ENCODE measurements at regions not wholly inside any gene's neighbourhood (a gene's known extent, or its start where the extent isn't known, plus 50 kb on each side); places are given as distances from the start of the nearest gene placed in this dataset.

GRCh38 chr12:65613692-65614091 is 210.6 kb upstream of the HMGA2 start:
- Histone ChIP-seq H3K27ac (replicated peaks) (no peak overlapping the region), H3K27me3 (ENCODE audit: insufficient read depth, poor library complexity, severe bottlenecking) (peaks cover 4% of the 10 kb centered on the region), H3K4me3 (replicated peaks; ENCODE audit: insufficient read depth, low read length) (no peak overlapping the region)
- TF ChIP-seq, protein P1, sequence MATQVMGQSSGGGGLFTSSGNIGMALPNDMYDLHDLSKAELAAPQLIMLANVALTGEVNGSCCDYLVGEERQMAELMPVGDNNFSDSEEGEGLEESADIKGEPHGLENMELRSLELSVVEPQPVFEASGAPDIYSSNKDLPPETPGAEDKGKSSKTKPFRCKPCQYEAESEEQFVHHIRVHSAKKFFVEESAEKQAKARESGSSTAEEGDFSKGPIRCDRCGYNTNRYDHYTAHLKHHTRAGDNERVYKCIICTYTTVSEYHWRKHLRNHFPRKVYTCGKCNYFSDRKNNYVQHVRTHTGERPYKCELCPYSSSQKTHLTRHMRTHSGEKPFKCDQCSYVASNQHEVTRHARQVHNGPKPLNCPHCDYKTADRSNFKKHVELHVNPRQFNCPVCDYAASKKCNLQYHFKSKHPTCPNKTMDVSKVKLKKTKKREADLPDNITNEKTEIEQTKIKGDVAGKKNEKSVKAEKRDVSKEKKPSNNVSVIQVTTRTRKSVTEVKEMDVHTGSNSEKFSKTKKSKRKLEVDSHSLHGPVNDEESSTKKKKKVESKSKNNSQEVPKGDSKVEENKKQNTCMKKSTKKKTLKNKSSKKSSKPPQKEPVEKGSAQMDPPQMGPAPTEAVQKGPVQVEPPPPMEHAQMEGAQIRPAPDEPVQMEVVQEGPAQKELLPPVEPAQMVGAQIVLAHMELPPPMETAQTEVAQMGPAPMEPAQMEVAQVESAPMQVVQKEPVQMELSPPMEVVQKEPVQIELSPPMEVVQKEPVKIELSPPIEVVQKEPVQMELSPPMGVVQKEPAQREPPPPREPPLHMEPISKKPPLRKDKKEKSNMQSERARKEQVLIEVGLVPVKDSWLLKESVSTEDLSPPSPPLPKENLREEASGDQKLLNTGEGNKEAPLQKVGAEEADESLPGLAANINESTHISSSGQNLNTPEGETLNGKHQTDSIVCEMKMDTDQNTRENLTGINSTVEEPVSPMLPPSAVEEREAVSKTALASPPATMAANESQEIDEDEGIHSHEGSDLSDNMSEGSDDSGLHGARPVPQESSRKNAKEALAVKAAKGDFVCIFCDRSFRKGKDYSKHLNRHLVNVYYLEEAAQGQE (IDR thresholded peaks at IDR 0.05; ENCODE audit: insufficient replicate concordance, low read depth) = no peak
- no peak for TF ChIP-seq GABPA (IDR thresholded peaks at IDR 0.05; ENCODE audit: low read depth)
- TF ChIP-seq CTCF (IDR thresholded peaks at IDR 0.05; ENCODE audit: insufficient read depth, low read length) = no peak
- TF ChIP-seq SPI1 (IDR thresholded peaks at IDR 0.05; ENCODE audit: borderline replicate concordance, low read depth) = no peak
- TF ChIP-seq POLR2AphosphoS5 (IDR thresholded peaks at IDR 0.05; ENCODE audit: low read depth) = no peak
- no peak for DNase-seq (ENCODE audit: low read depth in 1 of 2, low spot score in 1 of 2)

- no peak for DNase-seq (ENCODE audit: low read depth in 1 of 2, low spot score in 1 of 2)
- H3K27me3 ChIP-seq (ENCODE audit: insufficient read depth, poor library complexity, severe bottlenecking) = peaks cover 4% of the 10 kb centered on the region
- no peak overlapping the region for H3K4me3 ChIP-seq (replicated peaks; ENCODE audit: insufficient read depth, low read length)
- TF ChIP-seq SPI1 (IDR thresholded peaks at IDR 0.05; ENCODE audit: borderline replicate concordance, low read depth) (no peak), POLR2AphosphoS5 (IDR thresholded peaks at IDR 0.05; ENCODE audit: low read depth) (no peak), CTCF (IDR thresholded peaks at IDR 0.05; ENCODE audit: insufficient read depth, low read length) (no peak), GABPA (IDR thresholded peaks at IDR 0.05; ENCODE audit: low read depth) (no peak)
- TF ChIP-seq, protein P1 (IDR thresholded peaks at IDR 0.05; ENCODE audit: insufficient replicate concordance, low read depth) = no peak
- H3K27ac ChIP-seq (replicated peaks) = no peak overlapping the region
Observed at GRCh38 chr12:65614259-65614889, 209.9 kb upstream of the HMGA2 start.

GRCh38 chr12:65615118-65615517 is 209.2 kb upstream of the HMGA2 start:
- no peak for DNase-seq (ENCODE audit: low read depth in 1 of 2, low spot score in 1 of 2)
- no peak overlapping the region for H3K27ac ChIP-seq (replicated peaks)

More at GRCh38 chr12:65615118-65615517, 209.2 kb upstream of the HMGA2 start:
- Histone ChIP-seq H3K4me3 (replicated peaks; ENCODE audit: insufficient read depth, low read length) (no peak overlapping the region), H3K27me3 (ENCODE audit: insufficient read depth, poor library complexity, severe bottlenecking) (peaks cover 4% of the 10 kb centered on the region)
- no peak for TF ChIP-seq POLR2AphosphoS5 (IDR thresholded peaks at IDR 0.05; ENCODE audit: low read depth)
- no peak for TF ChIP-seq CTCF (IDR thresholded peaks at IDR 0.05; ENCODE audit: insufficient read depth, low read length)
- TF ChIP-seq SPI1 (IDR thresholded peaks at IDR 0.05; ENCODE audit: borderline replicate concordance, low read depth) = no peak
- TF ChIP-seq GABPA (IDR thresholded peaks at IDR 0.05; ENCODE audit: low read depth) = no peak
- TF ChIP-seq, protein P1 (IDR thresholded peaks at IDR 0.05; ENCODE audit: insufficient replicate concordance, low read depth) = no peak

Data from HL-60 (cell line).